Fibroblast of mammary gland (primary cell): ENCODE measurements at regions not wholly inside any gene's neighbourhood (a gene's known extent, or its start where the extent isn't known, plus 50 kb on each side); places are given as distances from the start of the nearest gene placed in this dataset.

ENCODE experiments used
- DNase-seq: peaks from one replicate; pipeline ENCODE4 v3.0.0-alpha.2; 2010; ENCODE audit warnings: low read depth
- H3K4me3 ChIP-seq: 2 replicates; pipeline ENCODE4 v1.5.1; 2011; ENCODE audit warnings: low read depth, mild to moderate bottlenecking, low read length, moderate library complexity; ENCODE audit not compliant: control insufficient read depth
- CTCF ChIP-seq: conservative IDR thresholded peaks from 2 replicates; pipeline ENCODE4 v1.5.1; 2011; ENCODE audit warnings: low read depth, low read length, inconsistent platforms; ENCODE audit not compliant: control insufficient read depth, insufficient read depth

- DNase-seq, result no peak
- no peak overlapping the region for H3K4me3 ChIP-seq
- TF ChIP-seq CTCF, result no peak
Measured at GRCh38 chr11:70877151-70877550, 375.2 kb downstream of the SHANK2 start.

- DNase-seq, result no peak
- no peak for TF ChIP-seq CTCF
- H3K4me3 ChIP-seq, result no peak overlapping the region
Measured at GRCh38 chr11:70878366-70878765, 374.0 kb downstream of the SHANK2 start.

GRCh38 chr11:70879601-70880285 lies 372.6 kb downstream of the SHANK2 start:
- no peak for DNase-seq
- H3K4me3 ChIP-seq, result no peak overlapping the region

GRCh38 chr11:70880416-70880815 lies 372.0 kb downstream of the SHANK2 start:
- no peak for DNase-seq
- TF ChIP-seq CTCF, result no peak
- H3K4me3 ChIP-seq, result no peak overlapping the region

More at GRCh38 chr11:70879601-70880285, 372.6 kb downstream of the SHANK2 start:
- TF ChIP-seq CTCF, result no peak

- no peak for TF ChIP-seq CTCF
- DNase-seq, result no peak
Measured at GRCh38 chr11:70881948-70882715, 370.2 kb downstream of the SHANK2 start.

GRCh38 chr11:70882716-70883085 lies 369.7 kb downstream of the SHANK2 start:
- no peak overlapping the region for H3K4me3 ChIP-seq
- no peak for DNase-seq
- no peak for TF ChIP-seq CTCF

More at GRCh38 chr11:70881948-70882715, 370.2 kb downstream of the SHANK2 start:
- no peak overlapping the region for H3K4me3 ChIP-seq
